Cardiac septum (tissue), 1 donor: ENCODE measurements at regions not wholly inside any gene's neighbourhood (a gene's known extent, or its start where the extent isn't known, plus 50 kb on each side); places are given as distances from the start of the nearest gene placed in this dataset.
"Not testable (repeated sequence)": the region's sequence is repeated elsewhere in the genome, so short reads cannot be mapped to it uniquely, and the experiment has no call there.

Experiments used
- DNase-seq: peaks from one replicate; pipeline ENCODE4 v3.0.0-alpha.2; 2020; ENCODE audit warnings: low spot score
- intact Hi-C: fragments of 100-400 bp; cut with DNase I; formaldehyde crosslinking; loops from one replicate; pipeline ENCODE4 v1.14.0; 2022
- donor health status: DM: no; HTN: no; CAD: no.

DNA sequence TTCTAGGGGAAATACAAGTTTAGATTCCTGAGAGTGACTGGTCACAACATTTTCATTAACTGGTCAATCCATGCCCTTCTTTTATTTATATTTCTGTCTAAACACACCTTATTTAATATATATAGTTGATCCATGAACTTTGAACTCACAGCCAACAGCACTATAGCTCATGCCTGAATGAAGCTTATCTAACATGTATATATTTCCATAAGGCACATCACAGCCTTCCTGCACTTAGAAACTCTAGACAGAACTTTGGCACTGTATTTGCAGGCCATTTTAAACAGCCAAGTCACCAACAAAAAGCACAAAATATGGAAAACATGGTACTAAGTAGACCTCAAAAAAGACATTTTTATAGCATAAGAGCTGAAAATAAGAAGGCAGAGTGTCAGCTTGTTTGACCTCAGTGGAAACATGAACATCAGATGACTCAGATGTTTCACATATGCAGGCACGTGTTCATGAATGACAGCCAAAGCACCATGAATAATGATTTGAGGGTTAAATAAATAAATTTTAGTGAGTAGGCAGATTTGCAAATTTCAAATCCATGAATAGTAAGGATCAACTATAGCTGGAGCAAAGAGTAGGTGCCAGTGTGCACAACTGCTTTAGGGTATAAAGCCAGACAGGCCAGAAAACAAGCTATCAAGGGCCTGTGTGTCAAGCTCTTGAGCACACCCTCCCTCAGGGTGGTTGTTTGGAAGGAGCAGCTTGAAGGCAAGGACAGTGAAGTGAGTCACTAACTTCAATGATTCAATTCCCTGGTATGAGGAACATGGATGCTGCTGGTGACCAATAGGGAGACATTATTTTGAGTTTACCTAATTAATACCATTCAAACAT, 88.9 kb upstream of the NT5E start:
- no peak for DNase-seq
- intact Hi-C loops: no loop called here

DNA sequence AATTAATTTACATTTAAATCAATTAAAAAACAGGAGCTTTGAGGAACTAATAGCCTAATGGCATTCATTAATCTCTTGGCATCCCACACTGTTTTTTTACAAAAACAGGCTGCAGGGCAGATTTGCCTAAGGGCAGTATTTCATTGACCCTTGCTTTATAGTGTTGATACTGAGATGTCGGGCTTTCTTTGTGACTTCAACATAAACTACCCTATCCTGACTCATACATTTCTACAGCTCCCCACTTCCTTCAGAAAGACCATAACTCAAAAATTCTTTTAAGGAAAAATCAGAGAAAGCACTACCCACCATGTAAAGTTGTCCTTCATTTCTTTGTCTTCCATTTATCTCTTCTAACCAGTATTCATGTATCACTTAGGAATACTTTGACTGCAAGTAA, 92.2 kb upstream of the NT5E start:
- intact Hi-C loops: no loop called here

DNA sequence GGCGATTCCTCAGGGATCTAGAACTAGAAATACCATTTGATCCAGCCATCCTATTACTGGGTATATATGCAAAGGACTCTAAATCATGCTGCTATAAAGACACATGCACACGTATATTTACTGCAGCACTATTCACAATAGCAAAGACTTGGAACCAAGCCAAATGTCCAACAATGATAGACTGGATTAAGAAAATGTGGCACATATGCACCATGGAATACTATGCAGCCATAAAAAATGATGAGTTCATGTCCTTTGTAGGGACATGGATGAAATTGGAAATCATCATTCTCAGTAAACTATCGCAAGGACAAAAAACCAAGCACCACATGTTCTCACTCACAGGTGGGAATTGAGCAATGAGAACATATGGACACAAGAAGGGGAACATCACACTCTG, 93.1 kb upstream of the NT5E start:
- DNase-seq, intact Hi-C loops: not testable (repeated sequence)

More for the DNA sequence above, 92.2 kb upstream of the NT5E start:
- no peak for DNase-seq

DNA sequence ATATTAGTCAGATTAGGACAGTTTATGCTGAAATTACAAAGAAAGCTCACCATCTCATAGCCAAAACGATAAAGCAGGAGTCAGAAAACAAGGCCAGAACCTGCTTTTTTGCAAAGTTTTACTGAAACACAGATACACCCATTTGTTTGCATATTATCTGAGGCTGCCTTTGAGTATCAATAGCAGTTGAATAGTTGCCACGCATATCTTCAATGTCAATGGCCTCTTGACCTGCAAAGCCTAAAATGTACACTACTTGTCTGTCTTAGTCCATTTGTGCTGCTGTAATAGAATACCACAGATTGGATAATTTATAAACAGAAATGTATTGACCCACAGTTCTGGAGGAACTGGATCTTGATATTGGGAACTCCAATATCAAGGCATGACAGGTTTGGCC, 94.1 kb upstream of the NT5E start:
- DNase-seq: no peak
- intact Hi-C loops: loop anchor here (1.0 kb wide), 1 partner anchor 127 kb away; no protein-coding TSS in a partner anchor

DNA sequence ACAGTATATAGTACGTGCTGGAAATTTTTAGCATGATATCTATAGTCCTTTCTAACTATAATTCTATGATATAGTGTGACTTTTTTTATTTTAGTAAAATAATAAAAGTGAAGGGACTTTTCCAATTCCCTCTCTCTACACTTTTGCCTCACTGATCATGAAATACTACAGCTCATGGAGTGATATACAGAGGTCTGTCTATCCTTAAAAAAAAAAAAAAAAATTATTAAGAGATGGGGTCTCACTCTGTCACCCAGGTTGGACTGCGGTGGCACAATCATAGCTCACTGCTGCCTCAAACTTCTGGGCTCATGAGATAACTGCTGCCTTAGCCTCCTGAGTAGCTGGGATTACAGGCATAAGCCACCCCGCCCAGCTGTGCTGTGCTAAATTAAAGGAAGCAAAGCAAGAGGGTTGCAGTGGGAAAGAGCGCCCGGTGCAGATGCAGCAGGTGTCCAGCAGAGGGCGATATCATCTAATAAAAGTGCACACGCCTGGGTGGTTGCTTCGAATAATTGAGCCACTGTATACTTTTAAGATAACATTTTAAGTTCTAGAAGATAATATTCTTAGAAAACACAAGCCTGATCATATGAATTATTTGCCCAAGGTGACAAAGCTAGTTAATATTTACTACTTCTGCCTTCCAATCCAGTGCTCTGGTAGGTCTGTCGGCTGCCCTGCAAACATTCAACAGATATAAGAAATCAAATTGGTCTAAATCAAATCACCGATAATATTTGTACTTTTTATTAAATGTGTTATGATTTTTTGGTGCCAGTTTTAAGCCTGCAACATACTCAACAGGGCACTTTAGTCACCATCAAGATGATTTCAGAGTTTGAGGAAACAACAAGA, 94.9 kb upstream of the NT5E start:
- DNase-seq: no peak
- intact Hi-C loops: loop anchor here (1.0 kb wide), 1 partner anchor 128 kb away; no protein-coding TSS in a partner anchor

DNA sequence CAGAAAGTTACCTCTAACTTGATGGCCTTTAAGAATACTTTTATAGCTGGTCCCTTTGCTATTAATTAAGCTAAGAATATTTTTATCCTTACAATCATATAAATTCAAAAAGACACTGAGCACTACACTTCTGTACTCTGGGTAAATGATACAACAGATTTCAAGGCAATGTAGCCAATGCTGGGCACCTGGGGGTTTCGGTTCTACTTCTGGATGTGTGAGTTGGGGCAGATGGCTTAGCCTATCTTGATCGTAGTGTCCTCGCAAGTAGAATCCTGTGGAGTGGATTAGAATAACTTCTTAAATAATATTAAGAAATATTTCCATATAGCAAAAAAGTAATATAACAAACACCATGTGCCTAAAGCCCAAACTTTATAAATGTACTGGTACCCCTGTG, 96.9 kb upstream of the NT5E start:
- no peak for DNase-seq
- intact Hi-C loops: no loop called here

DNA sequence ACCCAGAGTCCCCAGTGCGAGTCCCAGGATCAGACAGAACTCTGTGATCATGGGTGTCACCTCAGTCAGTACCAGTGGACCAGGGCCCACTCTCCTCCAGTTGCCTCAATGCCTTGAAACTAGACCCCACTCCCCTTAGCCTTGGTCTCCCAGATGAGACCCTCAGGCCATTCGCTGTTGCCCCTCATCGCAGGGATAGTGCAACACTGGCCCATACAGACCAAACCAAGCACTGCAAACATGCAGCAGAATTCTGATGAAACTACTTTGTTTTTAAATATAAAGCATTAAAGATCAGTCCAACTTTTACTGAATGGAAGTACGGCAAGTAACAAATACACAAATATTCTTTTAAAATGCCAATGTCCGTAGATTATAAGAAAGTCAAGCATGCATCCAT, 101.2 kb upstream of the NT5E start:
- no peak for DNase-seq
- intact Hi-C loops: no loop called here

DNA sequence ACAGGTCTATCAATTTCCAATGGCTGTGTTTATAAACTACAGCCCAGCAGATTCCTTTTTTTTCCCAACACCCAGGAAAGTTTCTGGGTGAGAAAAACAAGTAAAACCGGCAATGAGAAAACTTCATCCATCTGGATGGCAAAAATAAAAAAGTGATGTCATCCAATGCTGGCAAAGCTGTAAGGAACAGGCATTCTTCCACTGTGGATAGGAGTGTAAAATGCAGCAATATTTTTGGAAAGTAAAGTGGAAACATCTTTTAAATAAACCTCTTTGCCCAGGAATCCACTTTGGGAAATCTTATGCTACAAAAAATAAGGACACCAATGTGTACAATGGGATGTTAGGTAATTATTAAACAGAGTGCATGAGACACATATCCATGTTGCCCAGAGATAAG, 102.1 kb upstream of the NT5E start:
- DNase-seq: no peak
- intact Hi-C loops: no loop called here

DNA sequence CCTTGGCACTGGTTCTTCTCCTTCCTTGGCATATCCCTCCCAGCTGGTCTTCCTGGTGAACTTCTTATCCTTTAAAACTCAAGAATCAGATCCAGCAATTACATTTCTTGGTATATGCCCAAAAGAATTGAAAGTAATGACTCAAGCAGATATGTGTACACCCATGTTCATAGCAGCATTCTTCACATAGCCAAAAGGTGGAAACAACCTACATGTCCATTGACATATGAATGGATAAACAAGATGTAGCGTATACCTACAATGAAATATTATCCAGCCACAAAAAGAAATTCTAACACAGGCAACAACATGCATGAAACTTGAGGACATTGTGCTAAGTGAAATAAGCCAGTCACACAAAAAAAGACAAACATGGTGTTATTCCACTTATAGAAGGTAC, 103.7 kb upstream of the NT5E start:
- no peak for DNase-seq
- intact Hi-C loops: no loop called here

DNA sequence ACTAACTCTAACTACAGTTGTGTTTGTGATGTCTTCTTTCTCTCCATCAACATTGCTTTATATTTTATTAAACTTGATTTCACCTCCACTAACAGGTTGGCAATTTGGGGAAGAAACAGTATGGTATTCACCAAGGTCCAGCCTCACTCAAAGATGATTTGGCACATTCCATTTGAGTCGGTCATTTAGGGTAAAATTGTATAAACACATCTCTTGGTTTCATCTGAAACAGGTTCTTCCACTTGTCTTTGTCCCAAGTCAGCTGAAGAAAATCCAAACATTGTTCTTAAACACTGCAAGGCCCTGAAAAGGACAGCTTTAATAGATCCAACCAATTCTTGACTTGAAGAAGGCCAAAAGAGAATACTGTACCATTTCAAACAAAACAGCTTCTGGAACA, 104.9 kb upstream of the NT5E start:
- intact Hi-C loops: no loop called here
- DNase-seq: no peak

DNA sequence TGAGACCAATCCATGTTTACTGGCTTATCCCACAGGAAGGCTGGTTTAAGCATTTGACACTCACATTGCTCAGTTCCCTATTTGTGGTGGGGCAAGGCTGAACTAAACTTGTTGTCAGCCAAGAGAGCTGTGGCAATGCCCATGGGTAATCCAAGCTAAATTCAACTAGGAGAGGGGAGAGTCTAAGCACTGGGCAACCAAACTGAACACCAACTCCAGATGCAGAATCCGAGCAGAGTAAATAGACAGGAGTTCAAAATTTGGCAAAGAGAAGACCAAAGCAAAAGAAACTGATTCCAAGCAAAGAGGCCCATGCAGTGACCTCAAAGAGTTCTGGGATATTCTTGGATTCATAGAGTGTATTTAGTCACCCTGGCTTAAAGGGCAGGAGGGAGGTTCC, 106.5 kb upstream of the NT5E start:
- DNase-seq: no peak
- intact Hi-C loops: no loop called here

DNA sequence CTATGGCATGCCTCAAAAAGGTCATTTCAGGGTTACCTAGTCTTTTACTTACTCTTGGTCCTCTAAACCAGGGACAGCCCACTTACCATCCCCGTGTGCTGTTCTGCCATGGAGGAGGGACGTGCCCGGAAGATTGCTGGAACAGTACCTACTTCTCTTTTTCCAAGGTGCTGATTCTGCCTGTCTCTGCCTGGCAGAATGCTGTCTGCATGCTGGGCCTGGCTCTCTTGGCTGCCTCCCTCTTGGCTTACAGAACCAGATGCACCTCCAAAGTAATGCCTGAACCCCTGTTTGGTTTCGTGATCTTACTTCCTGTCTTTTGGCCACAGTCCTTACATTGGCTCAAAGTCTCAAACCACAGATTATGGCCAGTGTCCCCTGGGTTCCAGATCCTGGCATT, 120.7 kb upstream of the NT5E start:
- no peak for DNase-seq
- intact Hi-C loops: loop anchor here (10.0 kb wide), 2 partner anchors 314 to 894 kb away; no protein-coding TSS in a partner anchor

DNA sequence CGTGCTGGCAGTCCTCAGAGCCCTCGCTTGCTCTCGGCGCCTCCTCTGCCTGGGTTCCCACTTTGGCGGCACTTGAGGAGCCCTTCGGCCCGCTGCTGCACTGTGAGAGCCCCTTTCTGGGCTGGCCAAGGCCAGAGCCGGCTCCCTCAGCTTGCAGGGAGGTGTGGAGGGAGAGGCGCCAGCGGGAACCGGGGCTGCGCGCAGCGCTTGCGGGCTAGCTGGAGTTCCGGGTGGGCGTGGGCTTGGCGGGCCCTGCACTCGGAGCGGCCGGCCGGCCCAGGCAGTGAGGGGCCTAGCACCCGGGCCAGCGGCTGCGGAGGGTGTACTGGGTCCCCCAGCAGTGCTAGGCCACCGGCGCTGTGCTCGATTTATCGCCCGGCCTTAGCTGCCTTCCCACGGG, 124.1 kb upstream of the NT5E start:
- not testable (repeated sequence) for DNase-seq
- intact Hi-C loops: loop anchor here (10.0 kb wide), 2 partner anchors 311 to 891 kb away; no protein-coding TSS in a partner anchor

DNA sequence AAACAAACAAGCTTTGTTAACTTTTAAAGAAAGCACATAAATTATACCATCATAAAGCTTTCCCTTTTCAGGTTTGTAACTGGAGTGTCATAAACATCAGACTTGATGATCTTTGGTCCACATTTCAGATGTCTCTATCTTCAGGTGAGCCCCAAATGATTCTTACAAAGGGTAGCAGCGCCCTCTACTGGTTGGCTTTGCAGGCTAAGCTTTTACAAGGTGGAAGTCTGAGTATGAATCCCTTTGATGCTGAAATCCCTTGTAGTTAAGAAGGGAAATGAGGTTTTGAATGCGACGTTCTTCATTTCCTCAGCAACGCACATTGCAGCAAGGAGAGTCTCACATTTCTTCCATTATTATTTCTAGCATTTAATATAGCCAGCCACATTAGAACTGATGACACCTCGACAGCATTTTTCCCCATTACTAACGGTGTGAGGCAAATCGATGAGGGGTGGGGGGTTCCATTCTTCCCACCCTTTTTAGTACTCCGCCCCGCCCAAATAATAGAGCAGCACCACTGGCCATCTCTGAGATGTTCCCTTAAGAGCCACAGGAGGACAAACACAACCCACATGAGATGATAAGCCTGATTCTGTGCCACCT, 126.3 kb upstream of the NT5E start:
- no peak for DNase-seq
- intact Hi-C loops: loop anchor here (10.0 kb wide), 2 partner anchors 309 to 889 kb away; no protein-coding TSS in a partner anchor

DNA sequence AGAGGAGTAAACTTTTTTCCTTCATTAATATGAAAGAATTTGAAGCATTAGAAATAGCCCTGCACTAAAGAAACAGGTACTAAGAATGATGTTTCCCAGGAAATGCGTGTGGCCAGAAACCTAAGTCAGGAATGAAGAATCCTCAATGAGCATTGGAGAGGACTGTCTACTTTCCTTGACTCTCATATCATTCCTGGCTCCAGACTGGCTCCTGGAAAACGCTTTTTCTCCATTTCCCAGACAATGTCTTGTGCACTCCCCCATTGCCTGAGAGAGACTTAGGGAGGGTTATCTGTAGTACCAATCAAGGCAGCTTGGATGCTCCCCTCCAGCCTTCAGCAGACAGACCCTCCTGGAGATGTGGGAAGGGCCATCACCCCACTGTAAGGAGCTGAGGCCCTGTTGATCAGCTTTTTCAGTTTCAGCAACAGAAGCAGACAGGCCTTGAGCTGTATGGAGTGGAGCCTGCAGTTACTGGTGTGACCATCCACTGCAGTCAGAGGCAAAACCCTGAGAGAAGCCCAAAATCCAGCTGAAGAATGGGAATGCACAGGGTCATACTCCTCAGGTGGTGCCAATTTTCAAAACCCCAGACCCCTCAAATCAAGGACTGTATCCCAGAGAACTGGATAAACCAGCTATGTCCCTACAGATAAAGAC, 127.3 kb upstream of the NT5E start:
- intact Hi-C loops: loop anchor here (10.0 kb wide), 2 partner anchors 308 to 888 kb away; no protein-coding TSS in a partner anchor
- DNase-seq: no peak

DNA sequence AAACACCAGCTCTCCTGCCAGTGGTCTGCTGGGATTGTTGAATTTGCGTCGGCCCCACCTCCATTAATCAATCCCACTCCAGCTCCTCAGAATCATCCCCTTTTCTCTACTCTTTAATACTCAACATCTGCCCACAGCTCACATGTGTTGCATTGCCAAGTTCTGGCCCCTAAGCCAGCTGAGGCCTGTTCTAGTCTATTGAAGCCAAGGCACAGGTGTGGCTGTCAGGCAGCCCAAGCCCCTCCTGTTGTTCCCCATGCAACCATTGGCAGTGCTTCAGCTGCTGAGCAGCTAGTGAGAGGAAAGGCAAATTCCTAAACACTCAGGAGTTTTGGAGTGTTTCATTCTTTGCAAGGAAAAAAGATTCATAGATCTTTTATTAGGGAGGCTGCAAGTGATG, 128.0 kb upstream of the NT5E start:
- intact Hi-C loops: loop anchor here (10.0 kb wide), 2 partner anchors 307 to 887 kb away; no protein-coding TSS in a partner anchor
- no peak for DNase-seq

DNA sequence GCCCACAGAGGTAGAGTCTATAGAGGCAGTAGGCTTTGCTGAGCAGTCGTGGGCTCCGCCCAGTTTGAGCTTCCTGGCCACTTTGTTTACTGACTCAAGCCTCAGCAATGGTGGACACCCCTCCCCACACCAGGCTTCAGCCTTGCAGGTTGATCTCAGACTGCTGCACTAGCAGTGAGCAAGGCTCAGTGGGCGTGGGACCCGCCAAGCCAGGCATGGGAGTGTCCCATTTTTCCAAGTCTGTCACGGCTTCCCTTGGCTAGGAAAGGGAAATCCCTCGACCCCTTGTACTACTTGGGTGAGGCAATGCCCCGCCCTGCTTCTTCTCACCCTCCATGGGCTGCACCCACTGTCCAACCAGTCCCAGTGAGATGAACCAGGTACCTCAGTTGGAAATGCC, 135.3 kb upstream of the NT5E start:
- intact Hi-C loops: no loop called here
- no peak for DNase-seq

DNA sequence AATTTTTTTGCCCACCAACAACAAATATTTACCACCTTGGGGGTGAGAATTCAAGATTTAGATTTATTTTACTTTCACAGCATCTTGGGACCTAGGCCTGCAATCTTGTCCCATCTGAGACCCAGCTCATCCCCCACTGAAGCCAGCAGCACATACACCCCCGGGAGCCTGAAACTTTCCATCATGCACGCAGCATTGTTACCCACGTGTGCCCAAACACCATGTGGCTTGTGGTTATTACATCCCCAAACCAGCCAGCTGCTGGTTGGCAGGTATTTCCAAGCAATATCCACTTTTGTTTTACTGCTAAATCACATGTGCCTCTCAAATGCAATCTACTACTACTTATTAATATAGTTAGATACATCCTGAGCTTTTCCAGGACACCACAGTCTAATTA, 149.3 kb upstream of the NT5E start:
- intact Hi-C loops: no loop called here
- DNase-seq: no peak

DNA sequence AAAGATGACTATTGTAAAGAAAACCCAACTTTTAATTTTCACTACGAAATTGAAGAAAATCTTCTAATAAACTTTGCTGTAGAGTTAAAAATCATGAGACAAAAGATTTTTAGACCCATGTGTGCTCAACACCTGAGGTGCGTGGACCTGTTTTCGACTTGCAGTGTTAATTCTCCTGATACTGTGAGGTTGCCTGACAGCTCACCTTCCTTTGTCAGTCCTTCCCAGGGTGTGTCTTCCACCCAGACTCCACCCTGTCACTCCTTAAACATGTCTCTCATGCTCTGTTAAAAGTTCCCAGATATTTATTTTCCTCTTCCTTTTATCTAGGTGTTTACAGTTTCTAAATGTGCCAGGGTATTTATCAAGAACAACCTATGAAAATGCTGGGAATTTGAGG, 151.3 kb upstream of the NT5E start:
- intact Hi-C loops: no loop called here
- no peak for DNase-seq

DNA sequence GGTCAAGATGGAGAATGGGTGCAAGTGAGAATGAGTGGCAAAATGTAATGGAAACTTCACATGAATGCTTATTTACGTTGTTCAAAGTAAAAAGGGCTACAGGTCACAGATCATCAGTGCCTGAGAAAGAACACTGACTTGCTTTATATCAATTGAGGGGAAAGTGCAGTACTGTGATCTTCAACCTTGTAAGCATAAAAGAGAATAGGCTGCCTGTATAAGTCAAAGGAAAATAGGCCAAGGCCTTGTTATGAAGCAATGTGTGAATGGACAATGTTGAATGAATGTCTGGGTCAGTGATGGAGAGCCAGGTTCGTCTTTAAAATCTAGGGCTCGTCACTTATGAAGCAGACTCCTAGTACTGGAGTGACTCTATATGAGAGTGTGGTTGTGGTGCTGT, 158.6 kb upstream of the NT5E start:
- DNase-seq: no peak
- intact Hi-C loops: no loop called here
